ENCODE measurements at regions not wholly inside any gene's neighbourhood (a gene's known extent, or its start where the extent isn't known, plus 50 kb on each side); places are given as distances from the start of the nearest gene placed in this dataset.

DNA sequence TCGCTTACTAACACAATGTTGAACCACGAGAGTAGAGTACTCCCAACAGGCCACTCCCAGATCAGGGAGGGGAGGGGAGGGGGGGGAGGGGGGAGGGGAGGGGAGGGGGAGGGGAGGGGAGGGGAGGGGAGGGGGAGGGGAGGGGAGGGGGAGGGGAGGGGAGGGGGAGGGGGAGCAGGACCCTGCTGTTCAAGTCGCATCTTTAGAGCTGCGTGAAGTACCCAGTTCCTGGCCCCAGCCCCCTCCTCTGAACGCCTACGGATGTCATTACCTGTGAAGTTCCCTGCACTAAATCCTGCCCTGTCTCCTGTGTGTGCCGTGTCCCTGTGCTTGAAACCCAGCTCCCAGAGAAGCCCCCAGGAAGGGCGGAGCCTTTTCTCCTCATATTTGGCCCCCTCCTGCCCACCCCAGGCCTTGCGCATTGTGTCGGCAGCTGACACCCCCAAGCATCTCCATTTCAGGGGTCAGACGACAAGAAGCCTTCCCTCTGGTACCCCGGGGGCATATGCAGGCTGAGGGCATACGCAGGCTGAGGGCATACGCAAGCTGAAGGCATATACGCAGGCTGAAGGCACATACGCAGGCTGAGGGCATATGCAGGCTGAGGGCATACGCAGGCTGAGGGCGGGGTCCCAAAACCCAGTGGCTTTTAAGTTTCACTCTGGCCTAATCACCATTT, 330.2 kb downstream of the C16orf95 start:
- Histone ChIP-seq H3K4me3 (ENCODE audit: low read depth, low read length) (no peak overlapping the region), H3K27ac (no peak overlapping the region), H3K4me1 (no peaks in the 10 kb centered on the region), H3K9ac (no peak overlapping the region), H2AFZ (no peak overlapping the region), H3K9me3 (ENCODE audit: control insufficient read depth, low read length) (no peaks in the 10 kb centered on the region), H3K4me2 (ENCODE audit: low read length) (no peak overlapping the region), H3K36me3 (ENCODE audit: control insufficient read depth, insufficient read depth, low read length) (no peaks in the 10 kb centered on the region), H3K27me3 (ENCODE audit: control insufficient read depth, insufficient read depth, low read length) (no peaks in the 10 kb centered on the region), H3K79me2 (no peaks in the 10 kb centered on the region)
- TF ChIP-seq, protein P1, sequence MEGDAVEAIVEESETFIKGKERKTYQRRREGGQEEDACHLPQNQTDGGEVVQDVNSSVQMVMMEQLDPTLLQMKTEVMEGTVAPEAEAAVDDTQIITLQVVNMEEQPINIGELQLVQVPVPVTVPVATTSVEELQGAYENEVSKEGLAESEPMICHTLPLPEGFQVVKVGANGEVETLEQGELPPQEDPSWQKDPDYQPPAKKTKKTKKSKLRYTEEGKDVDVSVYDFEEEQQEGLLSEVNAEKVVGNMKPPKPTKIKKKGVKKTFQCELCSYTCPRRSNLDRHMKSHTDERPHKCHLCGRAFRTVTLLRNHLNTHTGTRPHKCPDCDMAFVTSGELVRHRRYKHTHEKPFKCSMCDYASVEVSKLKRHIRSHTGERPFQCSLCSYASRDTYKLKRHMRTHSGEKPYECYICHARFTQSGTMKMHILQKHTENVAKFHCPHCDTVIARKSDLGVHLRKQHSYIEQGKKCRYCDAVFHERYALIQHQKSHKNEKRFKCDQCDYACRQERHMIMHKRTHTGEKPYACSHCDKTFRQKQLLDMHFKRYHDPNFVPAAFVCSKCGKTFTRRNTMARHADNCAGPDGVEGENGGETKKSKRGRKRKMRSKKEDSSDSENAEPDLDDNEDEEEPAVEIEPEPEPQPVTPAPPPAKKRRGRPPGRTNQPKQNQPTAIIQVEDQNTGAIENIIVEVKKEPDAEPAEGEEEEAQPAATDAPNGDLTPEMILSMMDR (IDR thresholded peaks at IDR 0.05): no peak

DNA sequence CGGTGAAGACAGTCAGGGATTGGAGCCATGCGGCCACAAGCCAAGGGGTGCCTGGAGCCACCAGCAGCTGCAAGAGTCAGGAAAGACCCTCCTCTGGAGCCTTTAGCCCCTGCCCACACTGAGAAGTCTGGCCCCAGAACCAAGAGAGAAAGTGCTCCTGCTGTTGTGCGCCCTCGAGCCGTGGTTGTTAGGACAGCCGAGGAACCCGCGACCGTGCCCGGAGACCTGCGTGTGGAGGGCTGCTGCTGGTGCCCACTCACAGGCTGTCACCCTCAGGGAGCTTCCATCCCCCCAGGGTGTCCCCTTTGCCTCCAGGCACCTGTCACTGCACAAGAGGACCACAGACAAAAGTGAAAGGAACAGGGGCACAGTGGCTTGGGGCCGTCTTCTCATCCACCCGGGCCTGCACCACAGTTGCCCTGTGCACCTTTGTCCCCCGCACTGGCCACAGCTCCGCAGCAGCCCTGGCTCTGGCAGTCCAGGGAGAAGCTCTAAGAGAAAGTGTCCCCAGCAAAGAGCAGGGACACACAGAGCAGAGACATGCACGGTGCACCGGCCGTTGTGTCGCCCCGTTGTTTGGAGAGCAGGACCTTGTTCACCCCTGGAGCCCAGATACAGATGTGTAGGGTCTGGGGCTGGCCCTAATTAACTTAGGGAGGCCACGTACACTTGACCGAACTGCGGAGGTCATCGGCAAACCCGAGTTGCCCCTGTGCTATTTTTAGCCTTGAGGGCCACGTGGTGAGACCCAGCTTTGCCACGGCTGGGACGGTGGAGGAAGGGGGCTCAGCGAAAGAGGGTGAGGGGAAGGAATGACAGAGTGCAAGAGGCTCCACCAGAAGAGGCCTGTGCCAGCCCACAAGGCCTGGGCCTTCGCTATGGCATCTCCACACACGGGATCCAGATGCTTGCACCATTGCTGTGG, 329.2 kb downstream of the C16orf95 start:
- Histone ChIP-seq H3K9ac (no peak overlapping the region), H3K9me3 (ENCODE audit: control insufficient read depth, low read length) (no peaks in the 10 kb centered on the region), H3K4me1 (no peaks in the 10 kb centered on the region), H3K27ac (no peak overlapping the region), H3K4me3 (ENCODE audit: low read depth, low read length) (no peak overlapping the region), H3K4me2 (ENCODE audit: low read length) (no peak overlapping the region), H2AFZ (no peak overlapping the region), H3K79me2 (no peaks in the 10 kb centered on the region), H3K27me3 (ENCODE audit: control insufficient read depth, insufficient read depth, low read length) (no peaks in the 10 kb centered on the region), H3K36me3 (ENCODE audit: control insufficient read depth, insufficient read depth, low read length) (no peaks in the 10 kb centered on the region)
- TF ChIP-seq, protein P1 (IDR thresholded peaks at IDR 0.05): no peak

DNA sequence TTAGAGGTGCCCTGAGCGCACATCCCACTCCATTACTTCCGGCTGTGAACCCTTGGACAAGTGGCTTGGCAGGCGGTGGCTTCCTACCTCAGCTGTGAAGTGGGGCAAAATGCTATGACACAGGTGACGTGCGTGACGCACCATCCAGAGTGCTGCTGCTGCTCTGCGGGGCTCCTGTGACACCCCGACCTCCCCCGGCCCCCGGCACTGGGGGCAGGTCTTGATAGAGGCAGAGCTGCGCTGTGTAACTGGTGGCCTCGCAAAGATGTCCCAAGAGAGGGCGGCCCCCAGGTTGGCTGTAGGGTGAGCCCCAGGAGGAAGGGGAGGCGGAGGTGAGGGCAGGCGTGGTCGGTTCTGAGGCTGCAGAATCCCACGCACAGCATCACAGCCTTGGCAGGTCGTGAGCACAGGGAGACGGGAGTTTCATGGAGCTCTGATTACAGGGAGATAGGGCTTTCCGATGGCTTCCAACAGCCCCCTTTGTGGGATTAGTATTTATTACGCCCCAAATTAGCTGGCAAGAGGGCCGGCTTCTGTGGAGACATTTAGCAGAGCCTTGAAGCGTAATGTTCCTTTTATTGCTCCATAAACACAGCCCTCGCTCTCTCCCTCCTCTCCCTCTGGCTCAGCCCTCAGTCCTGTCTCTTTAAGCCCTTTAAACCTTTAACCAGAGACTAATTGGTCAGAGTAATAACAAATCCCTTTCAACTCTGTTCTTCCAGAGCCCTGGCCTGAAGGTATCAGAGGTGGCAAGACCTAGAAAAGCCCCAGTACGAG, 328.1 kb downstream of the C16orf95 start:
- H2AFZ ChIP-seq: no peak overlapping the region
- no peaks in the 10 kb centered on the region for H3K9me3 ChIP-seq (ENCODE audit: control insufficient read depth, low read length)
- no peak overlapping the region for H3K4me3 ChIP-seq (ENCODE audit: low read depth, low read length)
- no peaks in the 10 kb centered on the region for H3K27me3 ChIP-seq (ENCODE audit: control insufficient read depth, insufficient read depth, low read length)
- no peak overlapping the region for H3K4me2 ChIP-seq (ENCODE audit: low read length)
- H3K9ac ChIP-seq: no peak overlapping the region
- H3K36me3 ChIP-seq (ENCODE audit: control insufficient read depth, insufficient read depth, low read length): no peaks in the 10 kb centered on the region
- TF ChIP-seq, protein P1 (IDR thresholded peaks at IDR 0.05): no peak
- no peak overlapping the region for H3K27ac ChIP-seq
- no peaks in the 10 kb centered on the region for H3K79me2 ChIP-seq
- H3K4me1 ChIP-seq: no peaks in the 10 kb centered on the region

DNA sequence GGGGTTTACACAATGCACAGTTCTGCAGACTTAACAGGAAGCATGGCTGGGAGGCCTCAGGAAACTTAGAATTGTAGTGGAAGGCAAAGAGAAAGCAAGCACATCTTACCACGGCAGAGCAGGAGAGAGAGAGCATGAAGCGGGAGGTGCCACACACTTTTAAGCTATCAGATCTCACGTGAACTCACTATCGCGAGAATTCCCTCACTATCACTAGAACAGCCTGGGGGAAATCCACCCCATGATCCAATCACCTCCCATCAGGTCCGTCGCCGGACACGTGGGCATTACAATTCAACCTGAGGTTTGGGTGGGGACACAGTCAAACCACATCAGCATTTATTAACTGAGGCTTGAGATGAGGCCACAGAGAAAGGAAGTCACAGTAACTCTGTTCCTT, 326.7 kb downstream of the C16orf95 start:
- Histone ChIP-seq H3K9ac (no peak overlapping the region), H3K4me2 (ENCODE audit: low read length) (no peak overlapping the region), H3K79me2 (no peaks in the 10 kb centered on the region), H3K9me3 (ENCODE audit: control insufficient read depth, low read length) (no peaks in the 10 kb centered on the region), H3K36me3 (ENCODE audit: control insufficient read depth, insufficient read depth, low read length) (no peaks in the 10 kb centered on the region), H2AFZ (no peak overlapping the region), H3K4me1 (no peaks in the 10 kb centered on the region), H3K27me3 (ENCODE audit: control insufficient read depth, insufficient read depth, low read length) (no peaks in the 10 kb centered on the region), H3K27ac (no peak overlapping the region), H3K4me3 (ENCODE audit: low read depth, low read length) (no peak overlapping the region)
- TF ChIP-seq, protein P1 (IDR thresholded peaks at IDR 0.05): no peak
